IPS-18a (cell line): ENCODE measurements at regions not wholly inside any gene's neighbourhood (a gene's known extent, or its start where the extent isn't known, plus 50 kb on each side); places are given as distances from the start of the nearest gene placed in this dataset.

Experiments used
- H3K27ac ChIP-seq: one replicate; pipeline ENCODE4 v1.5.1; 2013; ENCODE audit warnings: low read length
- H3K27me3 ChIP-seq: one replicate; pipeline ENCODE4 v1.6.1; 2013; ENCODE audit warnings: mild to moderate bottlenecking, low read length; ENCODE audit not compliant: control insufficient read depth, insufficient read depth
- H3K36me3 ChIP-seq: one replicate; pipeline ENCODE4 v1.6.1; 2013; ENCODE audit warnings: low read depth, low read length; ENCODE audit not compliant: control insufficient read depth
- H3K4me1 ChIP-seq: one replicate; pipeline ENCODE4 v1.6.1; 2013; ENCODE audit warnings: low read depth, low read length; ENCODE audit not compliant: control insufficient read depth
- H3K4me3 ChIP-seq: one replicate; pipeline ENCODE4 v1.5.1; 2013; ENCODE audit warnings: low read length
- H3K9ac ChIP-seq: one replicate; pipeline ENCODE4 v1.6.1; 2013; ENCODE audit warnings: mild to moderate bottlenecking, low read length, moderate library complexity
- H3K9me3 ChIP-seq: one replicate; pipeline ENCODE4 v1.6.1; 2013; ENCODE audit warnings: low read depth, low read length; ENCODE audit not compliant: control insufficient read depth

GRCh38 chr2:148594216-148594615 lies 50.3 kb upstream of the EPC2 start:
- Histone ChIP-seq H3K9me3 (no peaks in the 10 kb centered on the region), H3K27ac (no peak overlapping the region), H3K27me3 (no peaks in the 10 kb centered on the region), H3K4me1 (no peaks in the 10 kb centered on the region), H3K9ac (no peak overlapping the region), H3K4me3 (no peak overlapping the region), H3K36me3 (no peaks in the 10 kb centered on the region)
